ENCODE measurements at regions not wholly inside any gene's neighbourhood (a gene's known extent, or its start where the extent isn't known, plus 50 kb on each side); places are given as distances from the start of the nearest gene placed in this dataset.

GRCh38 chr3:40713306-40713705 is 188.5 kb downstream of the ZNF621 start:
- Mint-ChIP-seq H3K27ac (no peak overlapping the region; a peak in 1 of 7 replicates), H3K27me3 (ENCODE audit: low read depth) (peaks cover 7% of the 10 kb centered on the region), H3K9me3 (no peaks in the 10 kb centered on the region), H3K4me3 (no peak overlapping the region), H3K4me1 (0 out of 4 replicates have a peak, but pooled peaks cover 0 to 2% of the 10 kb centered on the region in 2 experiments), H3K36me3 (ENCODE audit: insufficient read depth in 1 of 3, low read depth in 3 of 3) (no peaks in the 10 kb centered on the region; a peak in 1 of 7 replicates)
- H4K8ac ChIP-seq (replicated peaks; ENCODE audit: insufficient read length, low read depth, low read length): no peak overlapping the region
- H2BK15ac ChIP-seq (ENCODE audit: low read depth, low read length): no peak overlapping the region
- H2AFZ ChIP-seq (ENCODE audit: low read length): no peak overlapping the region
- no peak overlapping the region for H3K56ac ChIP-seq (ENCODE audit: insufficient read length, low read depth, low read length)
- no peaks in the 10 kb centered on the region for H3K23me2 ChIP-seq (ENCODE audit: insufficient read length, low read depth, low read length, poor library complexity, severe bottlenecking)
- no peak overlapping the region for H2BK5ac ChIP-seq (ENCODE audit: insufficient read length, low read length)
- H4K5ac ChIP-seq (ENCODE audit: insufficient read length, low read depth, low read length): no peak overlapping the region
- H3K4me2 ChIP-seq (ENCODE audit: insufficient read depth, insufficient read length, low read length): no peak overlapping the region
- no peak overlapping the region for H4K91ac ChIP-seq (ENCODE audit: insufficient read length, low read depth, low read length)
- no peak overlapping the region for H3K14ac ChIP-seq (ENCODE audit: insufficient read depth, low read length)
- no peak overlapping the region for H3K4ac ChIP-seq (ENCODE audit: low read depth, low read length)
- no peaks in the 10 kb centered on the region for H3K79me2 ChIP-seq (ENCODE audit: insufficient read depth, low read length)
- no peaks in the 10 kb centered on the region for H3K79me1 ChIP-seq (ENCODE audit: insufficient read depth, low read depth, low read length, poor library complexity, severe bottlenecking)
- H3K18ac ChIP-seq (ENCODE audit: insufficient read length, low read depth, low read length): no peak overlapping the region
- no peaks in the 10 kb centered on the region for H4K20me1 ChIP-seq (ENCODE audit: control insufficient read depth, insufficient read depth, insufficient read length)
- H3T11ph ChIP-seq (ENCODE audit: low read length): no peak overlapping the region
- no peak for DNase-seq
- TF ChIP-seq CTCF (conservative IDR thresholded peaks at IDR 0.05): no peak
- H3K27me3 ChIP-seq (ENCODE audit: insufficient read depth, low read length): no peaks in the 10 kb centered on the region
- H3K23ac ChIP-seq (ENCODE audit: insufficient read length, low read depth, low read length): no peak overlapping the region
- H2AK5ac ChIP-seq (ENCODE audit: insufficient read length, low read length): no peak overlapping the region
- no peaks in the 10 kb centered on the region for H3K4me1 ChIP-seq (ENCODE audit: insufficient read depth, low read length)
- no peak overlapping the region for H2BK20ac ChIP-seq (ENCODE audit: low read depth, low read length, poor library complexity, severe bottlenecking)
- H3K9me3 ChIP-seq (ENCODE audit: control insufficient read depth, low read depth, low read length): no peaks in the 10 kb centered on the region
- H3K9ac ChIP-seq (ENCODE audit: extremely low read depth, insufficient read length, low read length): no peak overlapping the region
- no peak overlapping the region for H3K27ac ChIP-seq (ENCODE audit: insufficient read length, low read depth, low read length)
- no peak overlapping the region for H2BK12ac ChIP-seq (ENCODE audit: insufficient read length, low read depth, low read length)
- H2BK120ac ChIP-seq (ENCODE audit: low read depth, low read length, poor library complexity, severe bottlenecking): no peak overlapping the region

Data from H9 (cell line).